ENCODE measurements at regions not wholly inside any gene's neighbourhood (a gene's known extent, or its start where the extent isn't known, plus 50 kb on each side); places are given as distances from the start of the nearest gene placed in this dataset.
"Not testable (repeated sequence)": the region's sequence is repeated elsewhere in the genome, so short reads cannot be mapped to it uniquely, and the experiment has no call there.

- H3K27ac ChIP-seq; H3K9me3 ChIP-seq; H3K27me3 ChIP-seq (ENCODE audit: insufficient read depth in 3 of 3, low read length in 2 of 3); ATAC-seq; intact Hi-C loops (cut with DNase I); H3K4me3 ChIP-seq; DNase-seq; H3K36me3 ChIP-seq (ENCODE audit: insufficient read depth in 1 of 2, low read depth in 1 of 2); H3K4me1 ChIP-seq: not testable (repeated sequence)
- 63 to 90% (median 84%) methylated on average over 6 to 7 of the region's 7 CpGs for WGBS, 3 donors
Observed at GRCh38 chr3:125775606-125776294, 180.5 kb upstream of the OSBPL11 start.

GRCh38 chr3:125779276-125779675 lies 184.0 kb upstream of the OSBPL11 start:
- WGBS, 3 donors, result 52 to 74% (median 64%) methylated on average over 1 of the region's 1 CpG
- H3K27ac ChIP-seq; intact Hi-C loops (cut with DNase I); H3K9me3 ChIP-seq; ATAC-seq; H3K36me3 ChIP-seq (ENCODE audit: insufficient read depth in 1 of 2, low read depth in 1 of 2); H3K4me3 ChIP-seq; H3K27me3 ChIP-seq (ENCODE audit: insufficient read depth in 3 of 3, low read length in 2 of 3); H3K4me1 ChIP-seq; DNase-seq: not testable (repeated sequence)

- ATAC-seq; H3K4me3 ChIP-seq; H3K36me3 ChIP-seq (ENCODE audit: insufficient read depth in 1 of 2, low read depth in 1 of 2); H3K4me1 ChIP-seq; DNase-seq; H3K9me3 ChIP-seq; H3K27ac ChIP-seq; intact Hi-C loops (cut with DNase I); H3K27me3 ChIP-seq (ENCODE audit: insufficient read depth in 3 of 3, low read length in 2 of 3): not testable (repeated sequence)
- 87 to 95% (median 93%) methylated on average over 5 of the region's 5 CpGs for WGBS, 3 donors
Observed at GRCh38 chr3:125779918-125780317, 184.6 kb upstream of the OSBPL11 start.

- H3K9me3 ChIP-seq; ATAC-seq; H3K4me1 ChIP-seq; H3K36me3 ChIP-seq (ENCODE audit: insufficient read depth in 1 of 2, low read depth in 1 of 2); DNase-seq; H3K27me3 ChIP-seq (ENCODE audit: insufficient read depth in 3 of 3, low read length in 2 of 3); intact Hi-C loops (cut with DNase I); H3K4me3 ChIP-seq; H3K27ac ChIP-seq: not testable (repeated sequence)
- 85 to 94% (median 90%) methylated on average over 2 of the region's 2 CpGs for WGBS, 3 donors
Observed at GRCh38 chr3:125781678-125782077, 186.4 kb upstream of the OSBPL11 start.

- H3K4me1 ChIP-seq; ATAC-seq; H3K4me3 ChIP-seq; intact Hi-C loops (cut with DNase I); H3K27me3 ChIP-seq (ENCODE audit: insufficient read depth in 3 of 3, low read length in 2 of 3); H3K9me3 ChIP-seq; H3K27ac ChIP-seq; DNase-seq; H3K36me3 ChIP-seq (ENCODE audit: insufficient read depth in 1 of 2, low read depth in 1 of 2): not testable (repeated sequence)
- WGBS, 3 donors, result 93 to 95% (median 93%) methylated on average over 3 of the region's 3 CpGs
Observed at GRCh38 chr3:125790312-125790711, 178.7 kb upstream of the ROPN1B start.

GRCh38 chr3:125791021-125791420 lies 178.0 kb upstream of the ROPN1B start:
- H3K27ac ChIP-seq; H3K36me3 ChIP-seq (ENCODE audit: insufficient read depth in 1 of 2, low read depth in 1 of 2); H3K27me3 ChIP-seq (ENCODE audit: insufficient read depth in 3 of 3, low read length in 2 of 3); ATAC-seq; H3K4me1 ChIP-seq; H3K9me3 ChIP-seq; H3K4me3 ChIP-seq; intact Hi-C loops (cut with DNase I); DNase-seq: not testable (repeated sequence)
- 89 to 93% (median 93%) methylated on average over 1 of the region's 1 CpG for WGBS, 3 donors

GRCh38 chr3:125810010-125810409 lies 159.0 kb upstream of the ROPN1B start:
- peaks cover 13% of the 10 kb centered on the region for H3K9me3 ChIP-seq
- DNase-seq; H3K27me3 ChIP-seq (ENCODE audit: insufficient read depth in 3 of 3, low read length in 2 of 3); H3K4me3 ChIP-seq; intact Hi-C loops (cut with DNase I); H3K27ac ChIP-seq; H3K36me3 ChIP-seq (ENCODE audit: insufficient read depth in 1 of 2, low read depth in 1 of 2); ATAC-seq; H3K4me1 ChIP-seq: not testable (repeated sequence)
- 50 to 68% (median 59%) methylated on average over 4 of the region's 4 CpGs for WGBS, 3 donors

GRCh38 chr3:125822175-125822574 lies 146.8 kb upstream of the ROPN1B start:
- H3K4me3 ChIP-seq; H3K9me3 ChIP-seq; H3K27me3 ChIP-seq (ENCODE audit: insufficient read depth in 3 of 3, low read length in 2 of 3); H3K27ac ChIP-seq; H3K36me3 ChIP-seq (ENCODE audit: insufficient read depth in 1 of 2, low read depth in 1 of 2); DNase-seq; H3K4me1 ChIP-seq; ATAC-seq; intact Hi-C loops (cut with DNase I): not testable (repeated sequence)
- 62 to 80% (median 65%) methylated on average over 5 of the region's 5 CpGs for WGBS, 3 donors

GRCh38 chr3:125831005-125831750 lies 137.8 kb upstream of the ROPN1B start:
- intact Hi-C loops (cut with DNase I); H3K9me3 ChIP-seq; H3K27me3 ChIP-seq (ENCODE audit: insufficient read depth in 3 of 3, low read length in 2 of 3); H3K4me1 ChIP-seq; DNase-seq; H3K4me3 ChIP-seq; H3K27ac ChIP-seq; H3K36me3 ChIP-seq (ENCODE audit: insufficient read depth in 1 of 2, low read depth in 1 of 2); ATAC-seq: not testable (repeated sequence)
- WGBS, 3 donors, result 95 to 97% (median 97%) methylated on average over 2 of the region's 2 CpGs

GRCh38 chr3:125835562-125835961 lies 133.4 kb upstream of the ROPN1B start:
- ATAC-seq; H3K27ac ChIP-seq; H3K36me3 ChIP-seq (ENCODE audit: insufficient read depth in 1 of 2, low read depth in 1 of 2); H3K9me3 ChIP-seq; H3K4me3 ChIP-seq; H3K27me3 ChIP-seq (ENCODE audit: insufficient read depth in 3 of 3, low read length in 2 of 3); intact Hi-C loops (cut with DNase I); H3K4me1 ChIP-seq; DNase-seq: not testable (repeated sequence)
- WGBS, 3 donors, result 50 to 56% (median 50%) methylated on average over 8 of the region's 8 CpGs

GRCh38 chr3:125836011-125836551 lies 132.9 kb upstream of the ROPN1B start:
- H3K36me3 ChIP-seq (ENCODE audit: insufficient read depth in 1 of 2, low read depth in 1 of 2); H3K27me3 ChIP-seq (ENCODE audit: insufficient read depth in 3 of 3, low read length in 2 of 3); H3K4me3 ChIP-seq; ATAC-seq; H3K9me3 ChIP-seq; DNase-seq; intact Hi-C loops (cut with DNase I); H3K27ac ChIP-seq; H3K4me1 ChIP-seq: not testable (repeated sequence)
- WGBS, 3 donors, result 37 to 46% (median 41%) methylated on average over 11 of the region's 11 CpGs
